HCT116 (cell line): ENCODE measurements at regions not wholly inside any gene's neighbourhood (a gene's known extent, or its start where the extent isn't known, plus 50 kb on each side); places are given as distances from the start of the nearest gene placed in this dataset.

ENCODE experiments used
- ATAC-seq: fragments of 200-7000 bp; cut with Tn5 transposase; 2 replicates; pipeline ENCODE4 v1.9.1; 2020; ENCODE audit warnings: mild to moderate bottlenecking, moderate library complexity
- BruUV-seq: library from RNA; stranded (reverse); fragments of 400-500 nt; replicated peaks from 2 replicates; lab custom pipeline; 2021; lab: Mats Ljungman, UMichigan
- CTCF ChIA-PET: fragments of 300-600 bp; sonication (Branson Sonifier 250); formaldehyde crosslinking; loops from one replicate; lab custom pipeline; 2021; ENCODE audit warnings: antibody characterized with exemption; lab: Charles Lee
- POLR2A ChIA-PET: fragments of 300-600, 350-600 bp; sonication (Branson Sonifier 250); formaldehyde crosslinking; loops from one replicate; lab custom pipeline; 2021; ENCODE audit warnings: antibody characterized with exemption; lab: Charles Lee
- RAD21 ChIA-PET, 2 experiments: fragments of 300-600 bp; sonication (Branson Sonifier 250); formaldehyde crosslinking; loops; one replicate each; lab custom pipeline; 2023; ENCODE audit warnings: low total read pairs in 2 of 2; ENCODE audit not compliant: uncharacterized antibody in 2 of 2, unreplicated experiment in 2 of 2, low non-redundant PET in 1 of 2; lab: Charles Lee
- DNase-seq: peaks from one replicate; pipeline ENCODE4 v3.0.0-alpha.2; 2010; ENCODE audit warnings: low read depth, low spot score
- H2AFZ ChIP-seq: fragments of 200-600 bp; shearing (Covaris generic), sonication (generic); 2 replicates; pipeline ENCODE4 v1.6.1; 2017; ENCODE audit warnings: low read depth, mixed run types, mixed read lengths, antibody characterized with exemption, low read length; ENCODE audit not compliant: poor library complexity, severe bottlenecking
- H3K27ac ChIP-seq: 2 replicates; pipeline ENCODE4 v1.5.1; 2012; ENCODE audit warnings: low read depth, low read length
- H3K27me3 ChIP-seq: fragments of 200-600 bp; sonication (generic); 2 replicates; pipeline ENCODE4 v1.6.1; 2016; ENCODE audit warnings: mixed run types, low read length, mixed read lengths; ENCODE audit not compliant: insufficient read depth
- H3K36me3 ChIP-seq, 2 experiments: fragments of 200-500 bp in 1 of 2; fragments of 200-600 bp in 1 of 2; sonication (Bioruptor generic) in 1 of 2; sonication (generic) in 1 of 2; 2 replicates each; pipeline versions ENCODE4 v1.5.1 to v1.6.1; 2014 to 2016; ENCODE audit warnings: low read length in 2 of 2, inconsistent platforms in 1 of 2, mixed read lengths in 1 of 2, mixed run types in 1 of 2; ENCODE audit not compliant: insufficient read depth in 2 of 2, control insufficient read depth in 1 of 2
- H3K4me1 ChIP-seq, 2 experiments: fragments of 200-600 bp in 1 of 2; sonication (generic) in 1 of 2; 2 replicates each; pipeline versions ENCODE4 v1.5.1 to v1.6.1; 2012 to 2017; ENCODE audit warnings: low read length in 2 of 2, inconsistent platforms in 1 of 2, mild to moderate bottlenecking in 1 of 2, mixed read lengths in 1 of 2, mixed run types in 1 of 2, moderate library complexity in 1 of 2; ENCODE audit not compliant: insufficient read depth in 2 of 2, control insufficient read depth in 1 of 2
- H3K4me2 ChIP-seq: fragments of 200-600 bp; sonication (generic); 2 replicates; pipeline ENCODE4 v1.6.1; 2017; ENCODE audit warnings: mixed run types, low read length, mixed read lengths
- H3K4me3 ChIP-seq, 2 experiments: fragments of 200-600 bp in 1 of 2; sonication (generic) in 1 of 2; replicated peaks in 1 of 2; 2 replicates each; pipeline ENCODE4 v1.5.1; 2011 to 2016; ENCODE audit warnings: low read length in 2 of 2, control low read depth in 1 of 2, low read depth in 1 of 2, mild to moderate bottlenecking in 1 of 2, mixed read lengths in 1 of 2, mixed run types in 1 of 2
- H3K79me2 ChIP-seq: fragments of 200-600 bp; sonication (generic); 2 replicates; pipeline ENCODE4 v1.6.1; 2017; ENCODE audit warnings: mild to moderate bottlenecking, mixed run types, low read length, moderate library complexity, mixed read lengths; ENCODE audit not compliant: insufficient read depth
- H3K9ac ChIP-seq: fragments of 200-600 bp; sonication (generic); 2 replicates; pipeline ENCODE4 v1.6.1; 2016; ENCODE audit warnings: low read length, mixed read lengths
- H3K9me2 ChIP-seq: fragments of 200-600 bp; sonication (generic), shearing (Covaris generic); 2 replicates; pipeline ENCODE4 v1.6.1; 2017; ENCODE audit warnings: mixed run types, mild to moderate bottlenecking, moderate library complexity; ENCODE audit not compliant: insufficient read depth
- H3K9me3 ChIP-seq, 2 experiments: fragments of 200-500 bp in 1 of 2; fragments of 200-600 bp in 1 of 2; sonication (Bioruptor generic) in 1 of 2; sonication (generic) in 1 of 2; 2 replicates each; pipeline ENCODE4 v1.6.1; 2014 to 2017; ENCODE audit warnings: low read length in 2 of 2, mixed read lengths in 2 of 2, inconsistent platforms in 1 of 2, low read depth in 1 of 2, mild to moderate bottlenecking in 1 of 2, mixed run types in 1 of 2, moderate library complexity in 1 of 2; ENCODE audit not compliant: control insufficient read depth in 1 of 2, insufficient read depth in 1 of 2
- H4K20me1 ChIP-seq: fragments of 200-600 bp; sonication (generic), shearing (Covaris generic); 2 replicates; pipeline ENCODE4 v1.6.1; 2017; ENCODE audit warnings: mixed run types, mild to moderate bottlenecking, moderate library complexity; ENCODE audit not compliant: insufficient read depth
- CBX3 ChIP-seq: IDR thresholded peaks from 2 replicates; pipeline ENCODE4 v1.6.1; 2012; ENCODE audit warnings: low read depth
- CEBPB ChIP-seq: IDR thresholded peaks from 2 replicates; pipeline ENCODE4 v1.6.1; 2012; ENCODE audit warnings: low read depth
- EGR1 ChIP-seq: IDR thresholded peaks from 2 replicates; pipeline ENCODE4 v1.6.1; 2012; ENCODE audit warnings: low read depth
- EZH2 ChIP-seq: fragments of 200-600 bp; sonication (generic); IDR thresholded peaks from 2 replicates; pipeline ENCODE4 v1.6.1; 2017; ENCODE audit warnings: antibody characterized with exemption, mixed run types
- POLR2A ChIP-seq: IDR thresholded peaks from 2 replicates; pipeline ENCODE4 v1.7.0; 2011; ENCODE audit warnings: borderline replicate concordance; ENCODE audit not compliant: insufficient read depth, insufficient read length; ENCODE audit errors: extremely low read depth
- POLR2AphosphoS5 ChIP-seq: IDR thresholded peaks from 2 replicates; pipeline ENCODE4 v1.6.1; 2011; ENCODE audit warnings: mild to moderate bottlenecking, low read depth, low read length, moderate library complexity
- RAD21 ChIP-seq: IDR thresholded peaks from 2 replicates; pipeline ENCODE4 v1.6.1; 2012; ENCODE audit warnings: low read depth, mild to moderate bottlenecking
- SP1 ChIP-seq: IDR thresholded peaks from 2 replicates; pipeline ENCODE4 v1.6.1; 2012; ENCODE audit warnings: low read depth
- TCF7L2 ChIP-seq: IDR thresholded peaks from 2 replicates; pipeline ENCODE4 v1.7.0; 2011; ENCODE audit warnings: borderline replicate concordance, inconsistent platforms; ENCODE audit not compliant: insufficient read depth, insufficient read length; ENCODE audit errors: extremely low read depth
- YY1 ChIP-seq: IDR thresholded peaks from 2 replicates; pipeline ENCODE4 v1.6.1; 2011; ENCODE audit warnings: low read length, low read depth, moderate library complexity, mild to moderate bottlenecking; ENCODE audit not compliant: insufficient replicate concordance; ENCODE audit errors: extremely low read depth
- ZFX ChIP-seq: fragments of 450-650 bp; IDR thresholded peaks from 2 replicates; pipeline ENCODE4 v1.6.1; 2017
- intact Hi-C: fragments of 100-400 bp; cut with micrococcal nuclease; formaldehyde crosslinking; loops from 2 replicates; pipeline ENCODE4 v1.10.0; 2022
- TF ChIP-seq, protein P1 (sequence below): IDR thresholded peaks from 2 replicates; pipeline ENCODE4 v1.6.1; 2012
- TF ChIP-seq, protein P2 (sequence below): IDR thresholded peaks from 2 replicates; pipeline ENCODE4 v1.6.1; 2011; ENCODE audit warnings: mild to moderate bottlenecking, low read length, moderate library complexity; ENCODE audit not compliant: insufficient replicate concordance; ENCODE audit errors: extremely low read depth
- TF ChIP-seq, protein P3 (sequence below): IDR thresholded peaks from 2 replicates; pipeline ENCODE4 v1.6.1; 2012; ENCODE audit warnings: low read depth
- TF ChIP-seq, protein P4 (sequence below), 3 experiments: fragments of 200-600 bp in 1 of 3; sonication (generic) in 1 of 3; IDR thresholded peaks in 2 of 3; conservative IDR thresholded peaks in 1 of 3; 2 replicates each; pipeline ENCODE4 v1.5.1; 2012 to 2017; ENCODE audit warnings: low read depth in 2 of 3, low read length in 2 of 3, antibody characterized with exemption in 1 of 3, borderline replicate concordance in 1 of 3, control low read depth in 1 of 3, mild to moderate bottlenecking in 1 of 3, mixed read lengths in 1 of 3, mixed run types in 1 of 3, moderate library complexity in 1 of 3; ENCODE audit not compliant: insufficient read depth in 1 of 3

DNA sequence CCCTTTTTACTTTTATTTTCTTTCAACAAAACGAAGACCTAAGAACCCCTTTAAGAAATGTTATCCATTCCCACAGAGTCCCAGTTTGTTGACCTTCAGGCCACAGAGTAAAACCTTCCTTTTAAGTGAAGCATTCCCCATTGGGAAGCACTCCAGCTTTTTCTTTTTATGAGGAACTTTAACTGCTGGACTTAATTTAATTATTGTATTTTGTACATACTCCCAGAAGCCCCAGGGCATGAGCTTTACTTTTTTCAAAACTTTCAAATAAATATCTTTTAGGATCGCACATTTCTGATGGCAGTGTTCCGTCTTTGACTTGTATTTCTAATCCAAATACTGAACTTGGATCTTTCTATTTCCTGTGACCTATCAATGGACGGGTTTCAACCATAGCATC, 68.9 kb downstream of the ZIC5 start:
- no peak overlapping the region for H2AFZ ChIP-seq
- H3K4me1 ChIP-seq: no peaks in the 10 kb centered on the region
- RAD21 ChIA-PET: no interaction called here
- no TSS peak for BruUV-seq
- H3K9me2 ChIP-seq: no peaks in the 10 kb centered on the region
- ATAC-seq: no peak
- H3K4me3 ChIP-seq: no peak overlapping the region
- intact Hi-C loops: loop anchor here (5.0 kb wide), 1 partner anchor 1225 kb away; no protein-coding TSS in a partner anchor
- no peaks in the 10 kb centered on the region for H4K20me1 ChIP-seq
- H3K27me3 ChIP-seq: no peaks in the 10 kb centered on the region
- H3K9me3 ChIP-seq: no peaks in the 10 kb centered on the region
- no peaks in the 10 kb centered on the region for H3K36me3 ChIP-seq
- POLR2A ChIA-PET: no interaction called here
- CTCF ChIA-PET: no interaction called here
- TF ChIP-seq CBX3 (no peak), TCF7L2 (no peak), RAD21 (no peak), POLR2A (no peak), YY1 (no peak), SP1 (no peak), CEBPB (no peak), EZH2 (no peak), EGR1 (no peak), ZFX (no peak), POLR2AphosphoS5 (no peak)
- TF ChIP-seq, protein P1, sequence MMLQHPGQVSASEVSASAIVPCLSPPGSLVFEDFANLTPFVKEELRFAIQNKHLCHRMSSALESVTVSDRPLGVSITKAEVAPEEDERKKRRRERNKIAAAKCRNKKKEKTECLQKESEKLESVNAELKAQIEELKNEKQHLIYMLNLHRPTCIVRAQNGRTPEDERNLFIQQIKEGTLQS: no peak
- TF ChIP-seq, protein P2, sequence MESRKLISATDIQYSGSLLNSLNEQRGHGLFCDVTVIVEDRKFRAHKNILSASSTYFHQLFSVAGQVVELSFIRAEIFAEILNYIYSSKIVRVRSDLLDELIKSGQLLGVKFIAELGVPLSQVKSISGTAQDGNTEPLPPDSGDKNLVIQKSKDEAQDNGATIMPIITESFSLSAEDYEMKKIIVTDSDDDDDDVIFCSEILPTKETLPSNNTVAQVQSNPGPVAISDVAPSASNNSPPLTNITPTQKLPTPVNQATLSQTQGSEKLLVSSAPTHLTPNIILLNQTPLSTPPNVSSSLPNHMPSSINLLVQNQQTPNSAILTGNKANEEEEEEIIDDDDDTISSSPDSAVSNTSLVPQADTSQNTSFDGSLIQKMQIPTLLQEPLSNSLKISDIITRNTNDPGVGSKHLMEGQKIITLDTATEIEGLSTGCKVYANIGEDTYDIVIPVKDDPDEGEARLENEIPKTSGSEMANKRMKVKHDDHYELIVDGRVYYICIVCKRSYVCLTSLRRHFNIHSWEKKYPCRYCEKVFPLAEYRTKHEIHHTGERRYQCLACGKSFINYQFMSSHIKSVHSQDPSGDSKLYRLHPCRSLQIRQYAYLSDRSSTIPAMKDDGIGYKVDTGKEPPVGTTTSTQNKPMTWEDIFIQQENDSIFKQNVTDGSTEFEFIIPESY: no peak
- TF ChIP-seq, protein P3, sequence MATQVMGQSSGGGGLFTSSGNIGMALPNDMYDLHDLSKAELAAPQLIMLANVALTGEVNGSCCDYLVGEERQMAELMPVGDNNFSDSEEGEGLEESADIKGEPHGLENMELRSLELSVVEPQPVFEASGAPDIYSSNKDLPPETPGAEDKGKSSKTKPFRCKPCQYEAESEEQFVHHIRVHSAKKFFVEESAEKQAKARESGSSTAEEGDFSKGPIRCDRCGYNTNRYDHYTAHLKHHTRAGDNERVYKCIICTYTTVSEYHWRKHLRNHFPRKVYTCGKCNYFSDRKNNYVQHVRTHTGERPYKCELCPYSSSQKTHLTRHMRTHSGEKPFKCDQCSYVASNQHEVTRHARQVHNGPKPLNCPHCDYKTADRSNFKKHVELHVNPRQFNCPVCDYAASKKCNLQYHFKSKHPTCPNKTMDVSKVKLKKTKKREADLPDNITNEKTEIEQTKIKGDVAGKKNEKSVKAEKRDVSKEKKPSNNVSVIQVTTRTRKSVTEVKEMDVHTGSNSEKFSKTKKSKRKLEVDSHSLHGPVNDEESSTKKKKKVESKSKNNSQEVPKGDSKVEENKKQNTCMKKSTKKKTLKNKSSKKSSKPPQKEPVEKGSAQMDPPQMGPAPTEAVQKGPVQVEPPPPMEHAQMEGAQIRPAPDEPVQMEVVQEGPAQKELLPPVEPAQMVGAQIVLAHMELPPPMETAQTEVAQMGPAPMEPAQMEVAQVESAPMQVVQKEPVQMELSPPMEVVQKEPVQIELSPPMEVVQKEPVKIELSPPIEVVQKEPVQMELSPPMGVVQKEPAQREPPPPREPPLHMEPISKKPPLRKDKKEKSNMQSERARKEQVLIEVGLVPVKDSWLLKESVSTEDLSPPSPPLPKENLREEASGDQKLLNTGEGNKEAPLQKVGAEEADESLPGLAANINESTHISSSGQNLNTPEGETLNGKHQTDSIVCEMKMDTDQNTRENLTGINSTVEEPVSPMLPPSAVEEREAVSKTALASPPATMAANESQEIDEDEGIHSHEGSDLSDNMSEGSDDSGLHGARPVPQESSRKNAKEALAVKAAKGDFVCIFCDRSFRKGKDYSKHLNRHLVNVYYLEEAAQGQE: no peak
- TF ChIP-seq, protein P4, sequence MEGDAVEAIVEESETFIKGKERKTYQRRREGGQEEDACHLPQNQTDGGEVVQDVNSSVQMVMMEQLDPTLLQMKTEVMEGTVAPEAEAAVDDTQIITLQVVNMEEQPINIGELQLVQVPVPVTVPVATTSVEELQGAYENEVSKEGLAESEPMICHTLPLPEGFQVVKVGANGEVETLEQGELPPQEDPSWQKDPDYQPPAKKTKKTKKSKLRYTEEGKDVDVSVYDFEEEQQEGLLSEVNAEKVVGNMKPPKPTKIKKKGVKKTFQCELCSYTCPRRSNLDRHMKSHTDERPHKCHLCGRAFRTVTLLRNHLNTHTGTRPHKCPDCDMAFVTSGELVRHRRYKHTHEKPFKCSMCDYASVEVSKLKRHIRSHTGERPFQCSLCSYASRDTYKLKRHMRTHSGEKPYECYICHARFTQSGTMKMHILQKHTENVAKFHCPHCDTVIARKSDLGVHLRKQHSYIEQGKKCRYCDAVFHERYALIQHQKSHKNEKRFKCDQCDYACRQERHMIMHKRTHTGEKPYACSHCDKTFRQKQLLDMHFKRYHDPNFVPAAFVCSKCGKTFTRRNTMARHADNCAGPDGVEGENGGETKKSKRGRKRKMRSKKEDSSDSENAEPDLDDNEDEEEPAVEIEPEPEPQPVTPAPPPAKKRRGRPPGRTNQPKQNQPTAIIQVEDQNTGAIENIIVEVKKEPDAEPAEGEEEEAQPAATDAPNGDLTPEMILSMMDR (IDR thresholded peaks at IDR 0.05 in 2 of 3, conservative IDR thresholded peaks at IDR 0.05 in 1 of 3; ENCODE audit: borderline replicate concordance in 1 of 3, insufficient read depth in 1 of 3, low read depth in 2 of 3, low read length in 2 of 3): no peak
- no peak overlapping the region for H3K4me2 ChIP-seq
- no peaks in the 10 kb centered on the region for H3K79me2 ChIP-seq
- no peak overlapping the region for H3K9ac ChIP-seq
- H3K27ac ChIP-seq: no peak overlapping the region
- DNase-seq: no peak
